Sigmoid colon (tissue), 6 donors: ENCODE measurements at regions not wholly inside any gene's neighbourhood (a gene's known extent, or its start where the extent isn't known, plus 50 kb on each side); places are given as distances from the start of the nearest gene placed in this dataset.

Experiments
- DNase-seq: peaks from one replicate; pipeline ENCODE4 v3.0.0-alpha.2; 2019
- H3K27ac ChIP-seq, 4 donors: fragments of 200-600 bp; sonication (generic); one replicate each; pipeline ENCODE4 v1.5.1; 2016 to 2019; ENCODE audit warnings: mild to moderate bottlenecking in 1 of 4
- H3K27me3 ChIP-seq, 3 donors: fragments of 200-600 bp; sonication (generic); one replicate each; pipeline ENCODE4 v1.5.1; 2019; ENCODE audit warnings: mild to moderate bottlenecking in 1 of 3
- H3K36me3 ChIP-seq, 4 donors: fragments of 200-600 bp; sonication (generic); one replicate each; pipeline ENCODE4 v1.5.1; 2016 to 2019
- H3K4me1 ChIP-seq, 4 donors: fragments of 200-600 bp; sonication (generic); one replicate each; pipeline ENCODE4 v1.5.1; 2017 to 2019
- H3K4me3 ChIP-seq, 4 donors: fragments of 200-600 bp; sonication (generic); one replicate each; pipeline ENCODE4 v1.5.1; 2017 to 2019; ENCODE audit warnings: mild to moderate bottlenecking in 2 of 4, moderate library complexity in 1 of 4
- H3K9me3 ChIP-seq, 4 donors: fragments of 200-600 bp in 3 of 4; sonication (generic) in 3 of 4; one replicate each; pipeline versions ENCODE4 v1.5.1 to v1.6.1; 2013 to 2019
- EP300 ChIP-seq, 4 donors: sonication (generic); formaldehyde crosslinking; IDR thresholded peaks; one replicate each; pipeline ENCODE4 v1.6.1; 2017; ENCODE audit warnings: antibody characterized with exemption in 4 of 4
- POLR2A ChIP-seq, 2 donors: fragments of 450-650 bp; IDR thresholded peaks; one replicate each; pipeline ENCODE4 v1.6.1; 2016; ENCODE audit warnings: antibody characterized with exemption in 2 of 2, mild to moderate bottlenecking in 2 of 2, moderate library complexity in 2 of 2
- POLR2AphosphoS5 ChIP-seq, 4 donors: sonication (generic); formaldehyde crosslinking; IDR thresholded peaks; one replicate each; pipeline ENCODE4 v1.6.1; 2017; ENCODE audit warnings: antibody characterized with exemption in 4 of 4
- WGBS, 2 donors: extraction: QIAGEN DNeasy Blood & Tissue Kit; methylation state at CpG; one replicate each; pipeline ENCODE4 v1.1.7; 2013; 5-methylcytosine and 5-hydroxymethylcytosine counted together
- intact Hi-C: fragments of 100-400 bp; cut with DNase I; formaldehyde crosslinking; loops from one replicate; pipeline ENCODE4 v1.15.1; 2023
- TF ChIP-seq, protein P1 (sequence below), 4 experiments: fragments of 450-650 bp in 3 of 4; fragments of 200-600 bp in 1 of 4; IDR thresholded peaks; one replicate each; pipeline ENCODE4 v1.5.1; 2016 to 2019; ENCODE audit warnings: antibody characterized with exemption in 4 of 4, mild to moderate bottlenecking in 3 of 4, moderate library complexity in 2 of 4
- donor health status: healthy with polysubstance abuse.
- donor health status: healthy.

DNA sequence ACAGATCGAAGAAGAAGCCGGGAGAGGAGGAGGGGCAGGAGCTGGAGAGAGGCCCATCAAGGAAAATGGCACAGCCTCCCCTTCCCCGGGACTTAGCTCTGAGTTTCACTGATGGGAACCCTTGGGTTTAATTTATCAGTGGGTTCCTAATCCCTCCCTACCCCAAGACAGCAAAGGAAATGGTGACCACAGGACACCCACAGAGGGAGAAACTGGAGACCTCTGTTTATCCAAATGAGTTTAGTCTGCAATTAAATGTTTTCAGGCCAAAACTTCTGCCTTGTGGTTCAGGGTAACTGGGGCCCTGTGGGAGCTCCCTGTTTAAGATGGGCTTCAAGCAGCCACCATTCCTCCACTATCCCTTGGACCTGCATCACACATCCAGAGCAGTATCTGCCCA is 190.8 kb upstream of the TOPAZ1 start:
- no peak for TF ChIP-seq POLR2A (IDR thresholded peaks at IDR 0.05)
- no peak for TF ChIP-seq EP300 (IDR thresholded peaks at IDR 0.05)
- TF ChIP-seq, protein P1, sequence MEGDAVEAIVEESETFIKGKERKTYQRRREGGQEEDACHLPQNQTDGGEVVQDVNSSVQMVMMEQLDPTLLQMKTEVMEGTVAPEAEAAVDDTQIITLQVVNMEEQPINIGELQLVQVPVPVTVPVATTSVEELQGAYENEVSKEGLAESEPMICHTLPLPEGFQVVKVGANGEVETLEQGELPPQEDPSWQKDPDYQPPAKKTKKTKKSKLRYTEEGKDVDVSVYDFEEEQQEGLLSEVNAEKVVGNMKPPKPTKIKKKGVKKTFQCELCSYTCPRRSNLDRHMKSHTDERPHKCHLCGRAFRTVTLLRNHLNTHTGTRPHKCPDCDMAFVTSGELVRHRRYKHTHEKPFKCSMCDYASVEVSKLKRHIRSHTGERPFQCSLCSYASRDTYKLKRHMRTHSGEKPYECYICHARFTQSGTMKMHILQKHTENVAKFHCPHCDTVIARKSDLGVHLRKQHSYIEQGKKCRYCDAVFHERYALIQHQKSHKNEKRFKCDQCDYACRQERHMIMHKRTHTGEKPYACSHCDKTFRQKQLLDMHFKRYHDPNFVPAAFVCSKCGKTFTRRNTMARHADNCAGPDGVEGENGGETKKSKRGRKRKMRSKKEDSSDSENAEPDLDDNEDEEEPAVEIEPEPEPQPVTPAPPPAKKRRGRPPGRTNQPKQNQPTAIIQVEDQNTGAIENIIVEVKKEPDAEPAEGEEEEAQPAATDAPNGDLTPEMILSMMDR (IDR thresholded peaks at IDR 0.05) = no peak
- TF ChIP-seq POLR2AphosphoS5 (IDR thresholded peaks at IDR 0.05) = no peak
- 76 to 87% methylated on average over 3 of the region's 3 CpGs for WGBS, 2 donors
- no peaks in the 10 kb centered on the region for H3K27me3 ChIP-seq
- DNase-seq = no peak
- H3K36me3 ChIP-seq = no peaks in the 10 kb centered on the region
- intact Hi-C loops = no loop called here
- no peak overlapping the region for H3K4me3 ChIP-seq
- no peaks in the 10 kb centered on the region for H3K4me1 ChIP-seq
- no peak overlapping the region for H3K27ac ChIP-seq
- no peaks in the 10 kb centered on the region for H3K9me3 ChIP-seq

DNA sequence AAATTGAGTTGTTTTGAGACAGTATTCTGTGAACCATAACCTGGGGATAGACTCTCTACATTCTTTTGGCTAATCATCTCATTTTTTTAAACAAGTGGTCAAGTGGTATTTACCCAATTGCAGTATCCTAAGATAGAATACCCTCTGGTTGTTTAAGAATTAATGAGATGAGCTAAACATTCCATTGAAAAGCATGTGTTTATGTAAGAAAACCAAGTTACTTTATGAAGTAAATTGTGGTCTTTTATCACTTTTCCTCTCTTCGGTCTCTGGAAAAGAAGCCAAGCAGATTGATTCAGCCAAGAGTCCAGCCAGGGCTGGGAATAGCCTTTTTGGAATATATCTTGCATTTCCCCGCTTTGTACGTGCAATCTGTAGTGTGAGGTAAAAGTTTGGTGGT is 185.7 kb upstream of the TOPAZ1 start:
- 81 to 83% methylated on average over 3 of the region's 3 CpGs for WGBS, 2 donors
- no peak for TF ChIP-seq POLR2A (IDR thresholded peaks at IDR 0.05)
- TF ChIP-seq POLR2AphosphoS5 (IDR thresholded peaks at IDR 0.05) = no peak
- no peak for TF ChIP-seq EP300 (IDR thresholded peaks at IDR 0.05)
- TF ChIP-seq, protein P1 (IDR thresholded peaks at IDR 0.05) = no peak
- intact Hi-C loops = no loop called here

DNA sequence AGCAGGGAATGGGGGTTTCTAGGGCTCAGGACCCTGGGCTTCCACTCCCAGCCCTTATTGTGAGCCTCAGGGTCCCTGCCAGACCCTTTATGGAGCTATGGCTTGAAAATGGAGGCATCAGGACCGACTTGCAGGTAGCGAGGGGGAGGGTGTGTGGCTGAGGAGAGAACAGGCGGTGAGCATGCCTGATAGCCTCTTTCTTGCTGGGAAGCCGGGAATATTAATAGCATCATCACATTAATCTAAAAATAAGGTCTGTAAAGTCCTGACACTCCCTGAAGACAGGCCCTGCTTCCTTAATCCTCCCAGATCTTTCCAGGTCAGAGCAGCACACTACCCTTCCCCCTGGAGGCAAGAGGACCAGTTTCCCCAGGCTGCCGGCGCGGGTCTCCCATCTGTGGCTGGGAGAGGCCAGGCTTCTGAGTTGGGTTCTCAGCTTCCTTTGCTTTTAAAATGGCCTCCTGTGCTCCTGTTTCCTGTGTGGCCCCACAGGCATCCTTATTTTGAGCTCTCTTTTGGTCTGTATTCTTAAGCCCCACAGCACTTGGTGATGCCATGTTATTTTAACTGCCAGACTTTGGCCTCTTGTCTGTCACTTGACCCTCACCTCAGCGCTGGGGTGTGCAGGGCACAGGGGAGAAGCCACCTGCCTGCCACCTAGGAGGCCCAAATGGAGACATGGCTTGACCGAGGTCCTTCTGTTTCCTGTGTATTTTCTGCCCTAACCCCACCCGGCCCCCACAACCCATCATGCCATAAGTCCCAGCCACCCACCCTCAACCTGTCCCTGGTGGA is 185.0 kb upstream of the TOPAZ1 start:
- no peak for TF ChIP-seq POLR2A (IDR thresholded peaks at IDR 0.05)
- no peak for TF ChIP-seq POLR2AphosphoS5 (IDR thresholded peaks at IDR 0.05)
- TF ChIP-seq, protein P1 (IDR thresholded peaks at IDR 0.05) = no peak
- TF ChIP-seq EP300 (IDR thresholded peaks at IDR 0.05) = no peak
- Histone ChIP-seq H3K27me3 (peaks cover 0 to 25% (median 0%) of the 10 kb centered on the region in 3 donors), H3K27ac (no peak overlapping the region), H3K4me1 (no peaks in the 10 kb centered on the region), H3K9me3 (no peaks in the 10 kb centered on the region), H3K36me3 (no peaks in the 10 kb centered on the region), H3K4me3 (no peak overlapping the region)
- 87 to 90% methylated on average over 10 of the region's 10 CpGs for WGBS, 2 donors
- DNase-seq = no peak
- intact Hi-C loops = no loop called here

More for the DNA sequence above, 185.7 kb upstream of the TOPAZ1 start:
- H3K9me3 ChIP-seq = no peaks in the 10 kb centered on the region
- H3K4me1 ChIP-seq = no peaks in the 10 kb centered on the region
- H3K36me3 ChIP-seq = no peaks in the 10 kb centered on the region
- H3K4me3 ChIP-seq = no peak overlapping the region
- no peak for DNase-seq
- no peak overlapping the region for H3K27ac ChIP-seq
- peaks cover 0 to 25% (median 0%) of the 10 kb centered on the region in 3 donors for H3K27me3 ChIP-seq

DNA sequence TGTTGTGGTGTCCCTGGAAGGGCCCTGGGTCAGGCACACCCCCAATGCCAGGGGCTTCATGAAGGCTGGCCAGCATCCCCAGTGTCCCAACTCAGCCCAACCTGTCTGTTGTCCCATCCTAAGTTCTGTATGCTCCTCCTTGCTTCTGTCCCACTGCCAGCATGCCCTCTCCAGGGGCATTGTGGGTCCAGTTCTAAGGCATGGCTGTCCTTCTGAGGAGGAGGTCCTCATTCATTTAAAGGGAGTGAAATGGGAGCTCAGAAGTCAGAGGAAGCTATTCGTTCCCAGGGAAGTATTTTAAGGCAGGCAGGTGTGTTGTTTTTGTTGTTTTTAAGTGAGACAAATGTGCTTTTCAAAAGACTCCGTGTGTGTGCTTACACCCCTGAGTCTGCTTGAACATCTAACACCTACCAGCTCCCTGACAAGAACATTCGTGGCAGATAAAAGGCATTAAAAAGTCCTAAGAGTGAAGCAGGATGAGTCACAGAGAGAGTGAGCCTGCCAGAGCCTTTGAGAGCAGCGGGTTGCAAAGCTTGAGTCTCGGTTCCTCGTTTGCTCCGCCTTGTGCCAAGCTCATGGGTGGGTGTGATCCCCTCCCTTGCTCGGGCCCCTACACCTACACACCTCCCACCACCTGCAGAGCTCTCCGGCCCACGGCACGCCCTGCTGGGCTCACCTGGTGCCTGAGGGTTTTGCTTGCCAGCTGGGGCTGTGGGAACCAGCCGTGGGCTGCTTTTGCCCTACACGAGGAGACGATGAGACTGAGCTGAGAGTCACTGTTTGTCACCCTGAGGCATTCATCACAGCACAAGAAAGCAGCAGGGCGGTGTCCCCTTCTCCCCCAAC is 183.4 kb upstream of the TOPAZ1 start:
- H3K27me3 ChIP-seq = peaks cover 0 to 37% (median 0%) of the 10 kb centered on the region in 3 donors
- 7 to 14% methylated on average over 15 of the region's 15 CpGs for WGBS, 2 donors
- TF ChIP-seq POLR2AphosphoS5 (IDR thresholded peaks at IDR 0.05) (no peak), POLR2A (IDR thresholded peaks at IDR 0.05) (no peak), EP300 (IDR thresholded peaks at IDR 0.05) (no peak)
- TF ChIP-seq, protein P1 (IDR thresholded peaks at IDR 0.05) = no peak
- H3K36me3 ChIP-seq = no peaks in the 10 kb centered on the region
- H3K27ac ChIP-seq = no peak overlapping the region
- no peak for DNase-seq
- intact Hi-C loops = no loop called here
- H3K4me3 ChIP-seq = no peak overlapping the region
- H3K9me3 ChIP-seq = no peaks in the 10 kb centered on the region
- H3K4me1 ChIP-seq = no peaks in the 10 kb centered on the region
